GM21381 (cell line): ENCODE measurements at regions not wholly inside any gene's neighbourhood (a gene's known extent, or its start where the extent isn't known, plus 50 kb on each side); places are given as distances from the start of the nearest gene placed in this dataset.
A peak's percentile ranks its signal among the peaks of the same experiment; 100 is the strongest.
"Not testable (repeated sequence)": the region's sequence is repeated elsewhere in the genome, so short reads cannot be mapped to it uniquely, and the experiment has no call there.

Experiments
- ATAC-seq: cut with Tn5 transposase; IDR thresholded peaks from one replicate; pipeline ENCODE4 v1.9.1; 2021; ENCODE audit warnings: mild to moderate bottlenecking, moderate library complexity; ENCODE audit not compliant: unreplicated experiment

DNA sequence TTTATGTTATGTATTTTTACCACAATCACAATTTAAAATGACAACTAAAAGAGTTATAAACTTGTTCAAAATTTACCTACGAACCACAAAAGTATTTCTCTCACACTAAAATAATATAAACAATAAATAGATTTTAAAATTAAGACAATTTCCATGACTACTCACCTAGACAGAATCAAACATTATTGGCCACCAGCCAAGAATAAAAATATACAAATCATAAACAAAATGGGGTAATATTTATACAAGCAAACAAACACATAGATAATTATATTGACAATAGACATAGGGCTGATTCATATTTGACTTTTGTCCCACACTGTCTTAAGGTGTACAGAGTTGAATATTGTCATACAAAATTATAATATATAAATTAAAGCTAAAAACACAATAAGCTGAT lies 119.6 kb upstream of the ZNF92 start:
- ATAC-seq, result no peak

DNA sequence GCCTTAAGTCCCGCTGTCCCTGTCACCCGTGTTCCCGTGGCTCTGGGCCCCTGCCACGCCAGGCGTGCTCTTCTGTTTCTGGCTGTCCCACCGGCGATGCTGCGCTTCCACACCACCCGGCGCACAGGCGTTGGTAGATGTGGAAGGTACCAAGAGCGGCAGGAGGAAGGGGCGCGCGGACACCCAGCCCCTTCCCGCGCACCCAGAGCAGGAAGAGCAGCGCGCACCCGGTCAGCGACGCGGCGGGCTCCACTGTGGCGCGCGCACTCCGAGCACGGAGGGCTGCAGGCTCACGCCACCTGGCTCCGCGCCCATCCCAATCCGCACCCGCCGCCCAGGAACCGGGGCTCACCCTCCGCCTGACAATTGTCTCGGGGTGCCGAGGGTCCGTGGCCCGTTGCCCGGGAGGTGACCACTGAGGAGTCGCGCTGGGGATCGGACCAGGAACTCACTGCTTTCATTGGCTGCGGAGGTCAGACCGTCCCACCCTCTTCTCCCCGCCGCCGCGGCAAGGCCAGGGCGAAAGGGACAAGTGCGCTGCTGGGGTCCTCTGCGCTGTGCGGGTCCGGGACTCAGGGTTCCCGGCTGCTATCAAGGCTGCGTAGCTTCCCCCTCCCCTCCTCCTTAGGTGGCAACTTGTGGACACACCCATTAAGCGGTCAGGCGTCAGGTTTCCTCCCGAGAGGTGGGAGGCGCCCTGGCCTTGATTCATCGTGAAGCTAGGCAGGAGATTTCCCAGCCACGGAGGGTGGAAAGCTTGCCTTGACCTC lies 121.6 kb upstream of the ZNF92 start:
- peak; percentile 59 for ATAC-seq

DNA sequence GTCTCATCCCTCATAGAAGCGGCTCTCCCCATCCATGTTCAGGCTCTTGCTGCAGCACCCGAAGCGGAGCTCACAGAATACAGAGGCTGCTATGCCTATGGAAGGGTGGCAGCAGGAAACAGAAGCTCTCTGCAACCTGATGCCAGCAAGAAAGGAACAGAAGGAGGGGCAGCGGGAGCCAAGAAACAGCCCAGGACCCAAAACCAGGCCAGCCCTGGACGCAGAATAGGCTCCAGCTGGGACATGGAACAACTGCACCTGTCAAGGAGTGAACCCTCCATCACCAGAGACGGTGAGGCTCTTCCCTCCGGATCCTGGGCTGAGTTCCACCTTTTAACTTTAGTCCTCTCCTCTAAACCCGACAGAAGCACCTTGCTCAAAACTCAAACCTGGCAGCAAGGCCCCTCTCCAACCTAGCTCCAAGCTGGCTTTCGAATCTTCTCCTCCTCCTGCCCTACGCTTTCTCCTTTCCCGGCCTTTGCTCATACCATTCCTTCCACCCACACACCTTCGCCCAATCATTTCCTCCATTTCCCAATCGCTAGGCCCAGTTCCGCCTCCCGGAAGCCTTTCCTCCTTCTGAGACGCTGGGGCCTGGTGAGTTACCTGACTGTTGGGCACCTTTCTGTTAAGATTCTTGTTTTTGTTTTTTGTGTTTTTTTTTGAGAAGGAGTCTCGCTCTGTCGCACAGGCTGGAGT lies 122.8 kb upstream of the ZNF92 start:
- no peak for ATAC-seq

DNA sequence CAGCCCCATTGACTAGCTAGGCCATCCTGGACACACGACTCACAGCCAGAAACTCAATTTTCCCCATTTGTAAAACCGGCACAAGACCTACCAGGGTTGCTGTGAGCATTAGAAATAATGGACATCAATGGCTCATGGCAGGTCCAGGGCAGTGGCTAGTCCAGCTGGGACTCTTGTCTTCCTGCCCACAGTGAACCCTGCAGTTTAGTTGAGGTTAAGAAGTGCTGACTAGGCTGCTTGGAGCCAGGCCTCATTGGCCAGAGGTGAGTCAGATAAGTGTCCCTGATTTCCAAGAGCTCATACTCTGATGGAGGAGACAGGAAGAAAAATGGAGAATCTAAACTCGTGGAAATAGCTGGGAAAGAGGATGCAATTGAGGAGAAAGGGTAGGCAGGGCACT lies 123.4 kb upstream of the ZNF92 start:
- no peak for ATAC-seq

DNA sequence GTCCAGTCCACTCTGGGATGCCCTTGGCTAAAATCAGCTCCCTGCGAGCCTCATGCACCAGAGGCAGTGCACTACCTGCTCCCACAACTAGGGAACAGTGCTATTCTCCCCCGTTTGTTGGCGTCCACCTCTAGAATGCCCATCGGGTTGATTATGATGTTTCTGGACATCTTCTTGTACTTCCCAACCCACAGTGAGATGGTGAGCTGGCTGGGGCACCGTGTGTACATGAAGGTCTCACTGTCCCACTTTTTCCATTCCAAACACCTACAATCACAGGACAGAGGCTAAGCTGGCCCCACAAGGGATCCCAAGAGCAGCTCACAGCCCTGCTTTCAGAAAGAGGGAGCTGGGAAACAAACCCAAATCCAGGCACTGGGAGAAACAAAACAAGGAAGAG lies 126.2 kb upstream of the ZNF92 start:
- no peak for ATAC-seq

DNA sequence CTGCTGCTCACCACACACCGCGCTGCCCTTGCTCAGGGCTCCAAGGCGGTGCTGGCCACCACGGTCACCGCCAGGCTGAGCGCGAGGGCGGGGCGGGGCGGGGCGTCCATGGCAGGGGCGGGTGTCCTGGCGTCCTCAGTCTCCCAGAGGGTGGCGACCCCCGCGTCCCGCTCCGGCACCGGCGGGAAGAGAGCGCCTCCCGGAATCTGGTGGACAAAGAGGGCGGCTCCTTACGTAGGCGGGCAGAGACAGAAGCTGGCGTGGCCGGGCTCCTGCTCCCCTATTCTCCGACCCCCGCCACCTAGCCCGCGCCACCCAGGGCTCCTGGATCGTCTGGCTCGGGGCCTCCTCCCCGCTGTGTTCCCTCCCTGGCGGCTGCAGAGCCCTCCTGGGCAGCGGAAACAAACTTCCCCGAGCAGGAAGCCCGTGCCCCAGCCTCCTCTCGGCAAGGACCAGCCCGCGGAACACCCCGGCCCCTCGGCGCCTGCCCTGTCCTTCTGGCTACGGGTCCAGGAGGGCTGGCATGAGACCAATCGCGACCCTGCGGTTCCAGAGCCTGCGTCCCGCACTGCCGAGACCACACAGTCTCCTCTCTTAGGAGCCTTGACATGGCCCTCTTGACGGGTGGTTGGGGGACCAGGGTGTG lies 133.8 kb upstream of the ZNF92 start:
- no peak for ATAC-seq

DNA sequence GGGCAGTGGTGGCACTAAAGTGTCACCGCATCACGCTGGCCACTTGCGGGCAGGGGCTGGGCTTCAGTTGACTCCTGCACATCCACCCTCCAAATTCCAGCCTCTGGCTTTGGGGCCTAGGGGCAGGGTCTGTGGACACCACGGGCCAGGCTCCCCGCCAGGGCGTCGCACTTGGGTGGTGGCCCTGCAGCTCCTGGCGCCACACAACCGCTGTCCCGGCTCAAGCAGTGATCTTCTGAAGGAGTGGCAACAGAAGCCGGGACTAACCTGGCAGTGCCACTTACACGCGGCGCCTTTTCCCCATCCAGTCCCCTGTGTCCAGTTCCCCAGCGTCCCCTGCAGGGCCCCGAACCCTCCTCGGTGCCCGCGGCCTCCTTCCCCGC lies 134.3 kb upstream of the ZNF92 start:
- ATAC-seq, result no peak

DNA sequence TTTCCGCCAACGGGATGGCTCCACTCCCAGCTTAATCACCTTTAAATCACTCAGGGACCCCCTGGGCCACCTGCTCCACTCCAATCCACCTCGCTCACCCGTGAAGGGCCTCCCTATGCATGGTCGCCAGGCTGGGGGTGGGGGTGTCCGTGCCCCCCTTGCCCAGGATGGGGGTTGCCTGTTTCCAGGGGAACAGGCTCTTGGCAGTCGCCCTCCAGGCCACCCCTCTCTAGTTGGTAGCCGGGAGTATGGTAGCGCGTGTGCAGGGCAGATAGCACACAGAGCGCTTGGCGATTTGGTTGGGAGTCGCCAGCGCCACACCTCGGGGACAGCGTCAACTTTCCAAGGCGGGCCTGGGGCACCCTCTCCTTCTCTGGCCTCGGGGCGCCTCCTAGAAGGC lies 134.9 kb upstream of the ZNF92 start:
- ATAC-seq, result no peak

DNA sequence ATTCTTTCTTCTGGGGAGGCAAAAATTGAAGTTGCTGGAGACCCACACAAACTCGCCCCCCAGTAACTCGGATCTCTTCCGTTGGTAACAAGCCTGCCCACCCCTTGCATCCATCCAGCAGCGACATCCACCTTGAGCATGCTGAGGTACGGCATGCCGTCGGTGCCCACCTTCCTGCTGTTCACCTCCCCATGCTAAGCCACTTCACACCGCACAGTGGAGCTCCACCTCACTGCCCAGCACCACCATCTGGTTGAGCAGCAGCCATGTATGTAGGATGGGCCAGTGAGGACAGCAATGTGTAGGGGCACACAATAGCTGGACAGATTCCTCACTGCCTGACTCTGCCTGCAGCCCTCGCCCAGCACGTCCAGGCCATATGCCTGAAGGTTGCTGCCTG lies 138.1 kb upstream of the ZNF92 start:
- no peak for ATAC-seq

DNA sequence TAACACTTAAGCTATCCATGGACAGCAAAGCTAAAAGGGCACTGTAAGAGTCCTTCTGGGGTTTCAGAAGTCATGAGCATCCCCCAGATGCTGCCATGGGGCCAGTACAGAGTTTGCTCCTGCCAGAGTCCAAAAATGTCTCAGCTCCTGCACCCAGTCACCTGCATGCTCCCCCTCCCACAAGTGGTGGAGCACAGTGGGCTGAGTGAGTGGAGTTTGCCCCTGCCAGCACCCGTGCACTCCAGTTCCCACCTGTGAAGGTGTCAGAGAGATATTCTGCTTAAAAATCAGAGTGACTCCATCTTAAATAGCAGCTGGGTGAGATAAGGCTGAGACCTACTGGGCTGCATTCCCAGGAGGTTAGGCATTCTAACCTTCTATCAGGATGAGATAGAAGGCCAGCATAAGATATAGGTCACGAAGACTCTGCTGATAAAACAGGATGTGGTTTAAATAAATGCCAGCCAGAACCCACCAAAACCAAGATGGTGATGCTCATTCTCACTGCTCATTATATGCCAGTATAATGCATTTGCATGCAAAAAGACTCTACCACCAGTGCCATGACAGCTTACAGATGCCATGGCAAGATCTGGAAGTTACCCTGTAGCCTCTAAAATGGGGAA lies 140.1 kb upstream of the ZNF92 start:
- no peak for ATAC-seq

DNA sequence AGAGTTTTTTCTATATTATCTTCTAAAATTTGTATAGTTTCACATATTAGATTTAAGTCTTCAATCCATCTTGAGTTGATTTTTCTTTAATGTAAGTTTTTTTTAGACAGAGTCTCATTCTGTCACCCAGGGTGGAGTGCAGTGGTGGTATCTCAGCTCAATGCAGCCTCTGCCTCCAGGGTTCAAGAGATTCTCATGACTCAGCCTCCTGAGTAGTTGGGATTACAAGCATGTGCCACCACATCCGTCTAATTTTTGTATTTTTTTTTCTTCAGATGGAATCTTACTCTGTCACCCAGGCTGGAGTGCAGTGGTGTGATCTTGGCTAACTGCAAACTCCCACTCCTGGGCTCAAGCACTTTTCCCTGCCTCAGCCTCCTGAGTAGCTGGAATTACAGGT lies 143.4 kb upstream of the ZNF92 start:
- no peak for ATAC-seq

DNA sequence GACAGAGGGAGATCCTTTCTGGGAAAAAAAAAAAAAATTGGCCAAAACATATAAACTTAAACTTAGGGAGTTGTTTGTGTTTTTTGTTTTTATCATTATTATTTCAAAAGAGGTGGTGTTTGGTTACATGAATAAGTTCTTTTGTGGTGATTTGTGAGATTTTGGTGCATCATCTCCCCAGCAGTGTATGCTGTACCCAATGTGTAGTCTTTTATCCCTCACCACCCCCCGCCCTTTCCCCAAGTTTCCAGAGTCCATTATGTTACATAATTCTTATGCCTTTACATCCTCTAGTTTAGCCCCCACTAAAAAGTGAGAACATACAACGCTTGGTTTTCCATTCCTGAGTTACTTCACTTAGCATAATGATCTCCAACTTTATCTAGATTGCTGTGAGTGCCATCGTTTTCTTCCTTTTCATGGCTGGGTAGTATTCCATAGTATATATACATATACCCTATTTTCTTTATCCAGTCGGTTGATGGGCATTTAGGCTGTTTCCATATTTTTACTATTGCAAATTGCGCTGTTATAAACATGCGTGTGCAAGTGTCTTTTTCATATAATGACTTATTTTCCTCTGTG lies 148.1 kb upstream of the ZNF92 start:
- no peak for ATAC-seq

DNA sequence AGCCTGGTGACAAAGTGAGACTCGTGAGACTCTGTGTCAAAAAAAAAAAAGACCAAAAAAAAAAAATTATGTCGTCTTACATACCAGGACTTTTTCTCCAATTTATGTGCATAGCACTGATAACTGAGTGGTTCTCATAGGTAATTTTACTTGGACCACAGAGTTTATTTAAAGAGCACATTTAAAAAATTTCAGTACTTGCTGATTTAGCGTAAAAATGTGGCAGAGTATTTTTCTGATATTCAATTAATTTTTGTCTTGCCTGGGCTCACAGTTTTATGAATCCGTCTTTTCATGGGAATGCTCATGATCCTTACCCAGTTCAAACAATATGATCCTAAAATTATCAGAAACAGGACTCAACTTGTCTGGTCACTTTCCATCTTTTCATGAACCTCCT lies 151.0 kb upstream of the ZNF92 start:
- no peak for ATAC-seq

DNA sequence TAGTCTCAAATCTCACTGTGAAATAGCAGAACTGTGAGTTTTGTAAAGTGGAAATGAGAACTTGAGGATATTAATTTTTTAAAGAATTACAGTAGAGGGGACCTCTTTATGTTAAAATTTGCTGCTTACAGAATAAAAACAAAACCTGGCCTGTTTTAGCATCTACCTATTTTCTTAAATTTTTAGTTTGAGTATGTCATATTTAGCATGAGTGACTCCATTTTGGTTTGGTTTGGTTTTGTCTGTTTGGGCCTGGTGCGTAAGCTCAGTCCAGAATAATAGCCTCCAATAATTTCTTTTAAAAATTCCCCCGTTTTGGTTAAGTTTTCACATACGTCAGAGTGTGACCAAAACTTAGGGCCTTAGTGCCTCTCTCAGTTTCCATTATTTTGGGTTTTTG lies 152.0 kb upstream of the ZNF92 start:
- no peak for ATAC-seq

DNA sequence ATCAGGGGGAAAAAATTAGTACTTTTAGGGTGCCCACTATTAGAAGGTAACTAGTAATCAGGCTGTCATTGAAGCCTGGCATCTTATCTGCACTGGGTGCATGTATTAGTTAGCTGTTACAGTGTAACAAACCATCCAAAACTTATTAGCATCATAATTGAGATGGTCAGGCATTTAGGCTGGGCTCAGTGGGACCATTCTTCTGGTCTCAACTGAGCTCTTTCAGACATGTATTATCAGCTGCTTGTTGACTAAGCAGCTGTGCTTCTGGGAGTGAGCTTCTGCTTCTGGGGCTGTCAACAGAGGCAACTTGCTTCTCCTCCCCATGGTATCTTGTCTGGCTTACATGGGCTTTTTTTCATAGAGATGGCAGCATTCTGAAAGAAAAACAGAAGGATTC lies 154.0 kb upstream of the ZNF92 start:
- ATAC-seq, result no peak

DNA sequence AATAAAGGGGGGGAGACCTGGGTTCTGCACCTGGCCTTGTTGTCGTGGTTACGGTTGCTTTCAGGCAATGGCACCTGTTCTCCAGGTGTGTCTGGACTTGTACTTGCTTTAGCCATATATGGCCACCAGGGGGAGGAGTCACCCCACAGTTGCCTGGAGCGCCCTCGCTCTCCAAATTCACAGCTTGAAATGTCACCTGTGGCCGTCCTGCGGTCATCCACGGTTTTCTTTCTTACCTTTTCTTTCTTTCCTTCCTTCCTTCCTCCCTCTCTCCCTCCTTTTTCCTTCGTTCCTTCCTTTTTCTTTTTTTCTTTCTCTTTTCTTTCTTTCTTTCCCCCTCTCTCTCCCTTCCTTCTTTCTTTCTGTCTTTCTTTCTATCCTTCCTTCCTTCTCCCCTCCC lies 157.2 kb upstream of the ZNF92 start:
- peak; percentile 89 for ATAC-seq

DNA sequence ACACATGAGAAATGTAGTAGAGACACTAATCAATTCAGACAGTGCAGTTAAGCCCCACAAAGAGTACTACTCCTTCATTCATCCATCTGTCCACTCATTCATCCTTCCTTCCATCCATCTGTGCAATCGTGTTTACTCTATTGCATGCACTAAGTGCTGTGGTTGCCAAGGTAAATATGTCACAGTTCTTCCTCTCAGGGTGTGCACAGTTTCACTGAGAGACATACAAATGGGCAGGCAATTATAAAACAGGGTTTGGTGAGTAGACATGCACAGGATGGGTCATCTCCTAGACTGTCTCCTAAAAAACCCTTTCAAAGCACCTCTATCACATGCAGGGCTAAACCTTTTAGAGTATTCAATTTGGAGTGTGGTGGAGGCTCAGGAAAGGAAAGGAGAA lies 160.4 kb upstream of the ZNF92 start:
- not testable (repeated sequence) for ATAC-seq

DNA sequence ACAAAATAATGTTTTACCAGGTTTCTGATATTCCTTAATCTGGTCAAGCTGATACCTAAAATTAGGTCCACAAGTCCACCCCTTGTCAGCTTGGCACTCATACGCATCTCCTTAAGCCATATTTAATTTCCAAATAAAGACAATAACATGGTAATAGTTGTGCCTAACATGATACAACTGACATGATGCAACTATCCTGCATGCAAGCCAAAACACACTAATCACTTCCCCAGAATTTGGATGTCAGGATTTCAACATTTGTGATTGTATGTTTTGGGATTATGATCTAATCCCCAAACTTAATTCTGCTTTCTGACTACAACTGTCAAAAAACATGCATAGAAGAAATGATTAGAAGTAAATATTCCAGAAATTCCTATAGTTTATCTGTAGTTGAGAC lies 174.4 kb upstream of the ZNF92 start:
- not testable (repeated sequence) for ATAC-seq

DNA sequence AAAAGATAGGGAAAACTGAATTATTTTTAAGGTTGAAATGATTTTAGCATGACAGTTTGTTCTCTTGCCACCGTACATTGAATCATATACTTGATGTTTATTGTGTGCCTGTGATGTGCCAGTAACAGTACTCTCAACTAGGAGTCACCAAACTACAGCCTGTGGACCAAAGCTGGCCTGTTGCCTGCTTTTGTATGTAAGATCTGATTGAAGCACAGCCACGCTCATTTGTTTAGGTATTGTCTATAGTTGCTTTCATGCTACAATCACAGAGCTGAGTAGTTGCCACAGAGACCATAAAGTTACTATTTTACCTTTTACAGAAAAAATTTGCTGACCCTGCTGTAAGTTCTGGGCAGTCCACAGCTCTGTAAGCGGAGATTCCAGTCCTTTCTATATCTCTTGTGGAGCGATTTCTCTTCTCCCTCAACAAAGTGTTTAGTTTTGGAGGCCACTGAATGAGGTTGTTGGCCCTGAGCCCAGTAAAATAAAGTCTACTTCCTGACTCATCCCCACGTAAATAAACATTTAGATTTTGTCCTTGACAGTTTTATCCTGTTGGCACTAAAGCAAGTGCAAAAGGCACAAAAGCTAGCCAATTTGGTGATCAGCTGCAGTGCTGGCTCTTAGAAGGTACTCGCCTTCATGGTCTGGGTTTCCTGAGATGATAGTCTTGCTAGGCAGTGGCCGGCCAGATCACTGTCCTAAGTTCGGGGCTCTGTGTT lies 180.2 kb upstream of the ZNF92 start:
- not testable (repeated sequence) for ATAC-seq

DNA sequence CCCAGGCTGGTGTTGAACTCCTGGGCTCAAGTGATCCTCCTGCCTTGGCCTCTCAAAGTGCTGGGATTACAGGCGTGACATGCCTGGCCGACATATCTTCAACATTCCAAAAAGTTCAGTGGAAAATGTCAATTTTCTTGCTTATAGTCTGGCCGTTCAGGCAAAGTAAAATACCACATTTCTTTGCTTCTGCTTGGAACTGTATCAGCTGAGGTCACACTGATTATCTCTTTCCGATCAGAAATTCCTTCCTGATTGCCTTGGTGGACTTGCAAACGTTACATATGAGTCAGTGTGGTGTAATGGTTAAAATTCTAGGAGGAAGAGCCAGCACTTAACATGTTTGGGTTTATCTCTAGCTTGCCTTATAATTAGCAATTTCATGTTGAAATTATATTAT lies 170.6 kb upstream of the ERV3-1 start:
- ATAC-seq, result not testable (repeated sequence)

DNA sequence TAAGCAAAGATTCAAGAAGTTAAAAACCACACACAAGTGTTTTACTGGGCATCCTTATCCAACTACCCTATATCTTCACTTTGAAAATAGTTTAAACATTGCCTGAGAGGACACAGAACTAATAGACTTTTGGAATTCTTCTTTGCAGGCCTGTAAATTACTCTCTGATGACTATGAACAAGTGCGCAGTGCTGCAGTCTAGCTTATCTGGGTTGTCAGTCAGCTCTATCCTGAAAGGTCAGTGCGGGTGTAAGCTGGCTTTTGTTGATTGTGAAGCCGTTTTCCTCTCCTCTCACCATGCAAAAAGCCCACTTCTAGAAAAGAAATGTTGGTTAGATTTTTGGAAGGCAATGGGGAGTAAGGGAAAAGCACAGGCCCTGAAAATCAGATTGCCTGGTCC lies 143.6 kb upstream of the ERV3-1 start:
- not testable (repeated sequence) for ATAC-seq
